CD14-positive monocyte (primary cell): ENCODE measurements at regions not wholly inside any gene's neighbourhood (a gene's known extent, or its start where the extent isn't known, plus 50 kb on each side); places are given as distances from the start of the nearest gene placed in this dataset.

Source experiments
- DNase-seq, 3 donors: peaks; one replicate each; pipeline ENCODE4 v3.0.0-alpha.2; 2011 to 2022
- H2AFZ ChIP-seq: 2 replicates; pipeline ENCODE4 v1.6.0; 2012; ENCODE audit warnings: mild to moderate bottlenecking, low read depth, low read length, inconsistent platforms; ENCODE audit not compliant: insufficient read depth, poor library complexity, severe bottlenecking
- H3K27ac ChIP-seq, 2 donors: 1 replicate in 1 of 2; 2 replicates in 1 of 2; pipeline ENCODE4 v1.5.1; 2012 to 2013; ENCODE audit warnings: low read length in 2 of 2, control low read depth in 1 of 2, inconsistent platforms in 1 of 2, low read depth in 1 of 2, mild to moderate bottlenecking in 1 of 2
- H3K27me3 ChIP-seq, 2 donors: one replicate each; pipeline versions ENCODE4 v1.6.0 to v1.6.1; 2011 to 2013; ENCODE audit warnings: low read length in 2 of 2; ENCODE audit not compliant: control insufficient read depth in 2 of 2, insufficient read depth in 2 of 2
- H3K36me3 ChIP-seq, 2 donors: replicated peaks in 1 of 2; 1 replicate in 1 of 2; 2 replicates in 1 of 2; pipeline versions ENCODE4 v1.5.1 to v1.6.1; 2012 to 2013; ENCODE audit warnings: low read length in 2 of 2, control low read depth in 1 of 2, inconsistent platforms in 1 of 2, mild to moderate bottlenecking in 1 of 2; ENCODE audit not compliant: insufficient read depth in 2 of 2, control insufficient read depth in 1 of 2
- H3K4me1 ChIP-seq, 2 donors: 1 replicate in 1 of 2; 2 replicates in 1 of 2; pipeline versions ENCODE4 v1.5.1 to v1.6.1; 2012 to 2013; ENCODE audit warnings: low read length in 2 of 2, control low read depth in 1 of 2, inconsistent platforms in 1 of 2, mild to moderate bottlenecking in 1 of 2, moderate library complexity in 1 of 2; ENCODE audit not compliant: insufficient read depth in 2 of 2, control insufficient read depth in 1 of 2
- H3K4me2 ChIP-seq: replicated peaks from 2 replicates; pipeline ENCODE3; 2012; ENCODE audit warnings: low read length, moderate library complexity, mild to moderate bottlenecking; ENCODE audit not compliant: poor library complexity, severe bottlenecking; ENCODE audit errors: extremely low read depth
- H3K4me3 ChIP-seq, 3 experiments: fragments of 200-600 bp in 1 of 3; sonication (generic) in 1 of 3; replicated peaks in 1 of 3; 1 replicate in 2 of 3; 2 replicates in 1 of 3; pipeline ENCODE4 v1.5.1; 2011 to 2013; ENCODE audit warnings: low read length in 3 of 3, mild to moderate bottlenecking in 3 of 3, control low read depth in 2 of 3, low read depth in 2 of 3, inconsistent platforms in 1 of 3, moderate library complexity in 1 of 3
- H3K79me2 ChIP-seq: 2 replicates; pipeline ENCODE4 v1.6.0; 2012; ENCODE audit warnings: mild to moderate bottlenecking, control low read depth, inconsistent platforms, low read length, moderate library complexity; ENCODE audit not compliant: insufficient read depth
- H3K9ac ChIP-seq: 2 replicates; pipeline ENCODE4 v1.6.0; 2017; ENCODE audit warnings: low read length, mild to moderate bottlenecking; ENCODE audit not compliant: insufficient read depth, poor library complexity, severe bottlenecking
- H3K9me3 ChIP-seq, 2 donors: replicated peaks in 1 of 2; 1 replicate in 1 of 2; 2 replicates in 1 of 2; pipeline versions ENCODE4 v1.5.1 to v1.6.1; 2012 to 2013; ENCODE audit warnings: low read length in 2 of 2, control low read depth in 1 of 2; ENCODE audit not compliant: control insufficient read depth in 1 of 2, insufficient read depth in 1 of 2
- H4K20me1 ChIP-seq: 2 replicates; pipeline ENCODE4 v1.6.0; 2012; ENCODE audit warnings: mild to moderate bottlenecking, low read length, control low read depth, moderate library complexity; ENCODE audit not compliant: insufficient read depth
- H3K27ac Mint-ChIP-seq, 7 donors: one replicate each; pipeline ENCODE4 v1.8.0; 2020; ENCODE audit warnings: mild to moderate bottlenecking in 7 of 7, mixed read lengths in 7 of 7, moderate library complexity in 6 of 7, inconsistent platforms in 2 of 7
- H3K27me3 Mint-ChIP-seq, 3 donors: one replicate each; pipeline ENCODE4 v1.8.0; 2021 to 2022; ENCODE audit warnings: low read depth in 3 of 3, mild to moderate bottlenecking in 3 of 3, mixed read lengths in 3 of 3, moderate library complexity in 3 of 3, inconsistent platforms in 1 of 3
- H3K36me3 Mint-ChIP-seq, 2 donors: one replicate each; pipeline ENCODE4 v1.8.0; 2020; ENCODE audit warnings: mixed read lengths in 2 of 2, inconsistent platforms in 1 of 2, mild to moderate bottlenecking in 1 of 2
- H3K4me1 Mint-ChIP-seq: one replicate; pipeline ENCODE4 v1.8.0; 2020; ENCODE audit warnings: mild to moderate bottlenecking, mixed read lengths
- H3K4me3 Mint-ChIP-seq, 2 donors: one replicate each; pipeline ENCODE4 v1.8.0; 2020; ENCODE audit warnings: mild to moderate bottlenecking in 2 of 2, mixed read lengths in 2 of 2, moderate library complexity in 1 of 2
- H3K9me3 Mint-ChIP-seq, 7 donors: one replicate each; pipeline ENCODE4 v1.8.0; 2020 to 2022; ENCODE audit warnings: mixed read lengths in 7 of 7, mild to moderate bottlenecking in 6 of 7, moderate library complexity in 6 of 7, inconsistent platforms in 2 of 7
- whole genome bisulfite sequencing: methylation state at CpG from one replicate; pipeline ENCODE4 v1.1.5; 2013; ENCODE audit warnings: missing lambda C conversion rate; ENCODE audit not compliant: insufficient coverage; 5-methylcytosine and 5-hydroxymethylcytosine counted together
- intact Hi-C, 2 donors: fragments of 100-400 bp; cut with micrococcal nuclease; formaldehyde crosslinking; loops; one replicate each; pipeline versions ENCODE4 v1.15.0 to v1.15.1; 2023
- TF ChIP-seq, protein P1 (sequence below): fragments of 200-600 bp; IDR thresholded peaks from one replicate; pipeline ENCODE4 v1.8.0; 2022; ENCODE audit warnings: antibody characterized with exemption, mild to moderate bottlenecking

GRCh38 chrX:150014525-150014924, 76.2 kb upstream of the EOLA2 start:
- Histone ChIP-seq H3K4me3 (no peak overlapping the region), H3K4me1 (no peaks in the 10 kb centered on the region), H2AFZ (no peak overlapping the region), H3K79me2 (no peaks in the 10 kb centered on the region), H4K20me1 (no peaks in the 10 kb centered on the region), H3K36me3 (no peaks in the 10 kb centered on the region), H3K27ac (no peak overlapping the region), H3K9ac (no peak overlapping the region), H3K27me3 (no peaks in the 10 kb centered on the region), H3K9me3 (no peaks in the 10 kb centered on the region), H3K4me2 (no peak overlapping the region)
- no peak for DNase-seq
- intact Hi-C loops, result no loop called here
- Mint-ChIP-seq H3K4me1 (no peaks in the 10 kb centered on the region), H3K27ac (no peak overlapping the region), H3K9me3 (no peaks in the 10 kb centered on the region), H3K36me3 (no peaks in the 10 kb centered on the region), H3K4me3 (no peak overlapping the region), H3K27me3 (no peaks in the 10 kb centered on the region)
- TF ChIP-seq, protein P1, sequence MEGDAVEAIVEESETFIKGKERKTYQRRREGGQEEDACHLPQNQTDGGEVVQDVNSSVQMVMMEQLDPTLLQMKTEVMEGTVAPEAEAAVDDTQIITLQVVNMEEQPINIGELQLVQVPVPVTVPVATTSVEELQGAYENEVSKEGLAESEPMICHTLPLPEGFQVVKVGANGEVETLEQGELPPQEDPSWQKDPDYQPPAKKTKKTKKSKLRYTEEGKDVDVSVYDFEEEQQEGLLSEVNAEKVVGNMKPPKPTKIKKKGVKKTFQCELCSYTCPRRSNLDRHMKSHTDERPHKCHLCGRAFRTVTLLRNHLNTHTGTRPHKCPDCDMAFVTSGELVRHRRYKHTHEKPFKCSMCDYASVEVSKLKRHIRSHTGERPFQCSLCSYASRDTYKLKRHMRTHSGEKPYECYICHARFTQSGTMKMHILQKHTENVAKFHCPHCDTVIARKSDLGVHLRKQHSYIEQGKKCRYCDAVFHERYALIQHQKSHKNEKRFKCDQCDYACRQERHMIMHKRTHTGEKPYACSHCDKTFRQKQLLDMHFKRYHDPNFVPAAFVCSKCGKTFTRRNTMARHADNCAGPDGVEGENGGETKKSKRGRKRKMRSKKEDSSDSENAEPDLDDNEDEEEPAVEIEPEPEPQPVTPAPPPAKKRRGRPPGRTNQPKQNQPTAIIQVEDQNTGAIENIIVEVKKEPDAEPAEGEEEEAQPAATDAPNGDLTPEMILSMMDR, result no peak
- no CpG with 5 or more reads among the region's 1 CpG for WGBS

DNA sequence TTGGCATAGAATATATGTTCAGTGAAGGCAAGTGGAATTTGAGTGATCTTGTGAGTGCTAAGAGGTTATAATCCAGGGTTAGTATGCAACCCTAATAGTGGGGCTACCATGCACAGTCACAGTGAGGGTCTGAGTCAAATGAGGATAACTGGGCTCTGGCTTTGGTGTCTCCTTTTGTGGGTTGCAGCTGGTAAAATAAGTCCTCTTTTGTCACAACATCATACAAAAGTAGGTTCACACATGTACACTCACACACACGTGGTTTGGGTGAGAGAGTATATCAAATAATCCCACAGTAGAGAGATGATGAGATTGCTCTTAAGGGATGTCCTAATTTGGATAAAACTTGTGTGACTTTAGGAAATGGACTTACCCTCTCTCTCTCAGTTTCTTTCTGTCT, 79.6 kb upstream of the EOLA2 start:
- no peaks in the 10 kb centered on the region for H4K20me1 ChIP-seq
- DNase-seq, result no peak
- TF ChIP-seq, protein P1, result no peak
- H3K36me3 Mint-ChIP-seq, result no peaks in the 10 kb centered on the region
- H3K27ac ChIP-seq, result no peak overlapping the region
- H3K9ac ChIP-seq, result no peak overlapping the region
- no peak overlapping the region for H2AFZ ChIP-seq
- H3K4me3 ChIP-seq, result no peak overlapping the region
- H3K4me1 ChIP-seq, result no peaks in the 10 kb centered on the region
- H3K27me3 ChIP-seq, result no peaks in the 10 kb centered on the region
- no peak overlapping the region for H3K4me3 Mint-ChIP-seq
- intact Hi-C loops, result no loop called here
- no peak overlapping the region for H3K4me2 ChIP-seq
- no peaks in the 10 kb centered on the region for H3K9me3 ChIP-seq
- H3K36me3 ChIP-seq, result no peaks in the 10 kb centered on the region
- no peaks in the 10 kb centered on the region for H3K79me2 ChIP-seq
- peaks cover 0 to 3% (median 0%) of the 10 kb centered on the region in 7 donors for H3K9me3 Mint-ChIP-seq
- no peak overlapping the region for H3K27ac Mint-ChIP-seq
- no peaks in the 10 kb centered on the region for H3K27me3 Mint-ChIP-seq
- WGBS, result no CpG with 5 or more reads among the region's 1 CpG
- no peaks in the 10 kb centered on the region for H3K4me1 Mint-ChIP-seq
